Peyer's patch (tissue), 4 donors: ENCODE measurements at regions not wholly inside any gene's neighbourhood (a gene's known extent, or its start where the extent isn't known, plus 50 kb on each side); places are given as distances from the start of the nearest gene placed in this dataset.

Experiments
- DNase-seq, 3 donors: peaks; one replicate each; pipeline ENCODE4 v3.0.0-alpha.2; 2017 to 2019
- H3K27ac ChIP-seq, 4 donors: fragments of 200-600 bp; sonication (generic); one replicate each; pipeline ENCODE4 v1.5.1; 2016 to 2019
- H3K27me3 ChIP-seq, 2 donors: fragments of 200-600 bp; sonication (generic); one replicate each; pipeline ENCODE4 v1.5.1; 2019
- H3K36me3 ChIP-seq, 3 donors: fragments of 200-600 bp; sonication (generic); one replicate each; pipeline ENCODE4 v1.5.1; 2016 to 2019
- H3K4me1 ChIP-seq, 4 donors: fragments of 200-600 bp; sonication (generic); one replicate each; pipeline ENCODE4 v1.5.1; 2016 to 2019
- H3K4me3 ChIP-seq, 4 donors: fragments of 200-600 bp; sonication (generic); 1 replicate in 3 of 4; 2 replicates in 1 of 4; pipeline ENCODE4 v1.5.1; 2016 to 2019; ENCODE audit warnings: mild to moderate bottlenecking in 1 of 4
- H3K9me3 ChIP-seq, 4 donors: fragments of 200-600 bp; sonication (generic); one replicate each; pipeline ENCODE4 v1.5.1; 2016 to 2019; ENCODE audit warnings: mild to moderate bottlenecking in 1 of 4
- CTCF ChIP-seq, 6 experiments: fragments of 450-650 bp in 4 of 6; fragments of 200-600 bp in 2 of 6; sonication (generic) in 1 of 6; IDR thresholded peaks; one replicate each; pipeline ENCODE4 v1.5.1; 2017 to 2019; ENCODE audit warnings: antibody characterized with exemption in 6 of 6, mild to moderate bottlenecking in 3 of 6, moderate library complexity in 1 of 6
- POLR2A ChIP-seq, 2 donors: fragments of 450-650 bp; IDR thresholded peaks; one replicate each; pipeline ENCODE4 v1.5.1; 2017; ENCODE audit warnings: antibody characterized with exemption in 2 of 2, mild to moderate bottlenecking in 2 of 2, moderate library complexity in 2 of 2

GRCh38 chr1:14245954-14246353 is 352.5 kb upstream of the KAZN start:
- DNase-seq: no peak
- H3K36me3 ChIP-seq: no peaks in the 10 kb centered on the region
- no peaks in the 10 kb centered on the region for H3K9me3 ChIP-seq
- no peaks in the 10 kb centered on the region for H3K4me1 ChIP-seq
- no peak overlapping the region for H3K4me3 ChIP-seq
- H3K27ac ChIP-seq: no peak overlapping the region
- no peaks in the 10 kb centered on the region for H3K27me3 ChIP-seq
- no peak for TF ChIP-seq POLR2A (IDR thresholded peaks at IDR 0.05)
- no peak for TF ChIP-seq CTCF (IDR thresholded peaks at IDR 0.05)

DNA sequence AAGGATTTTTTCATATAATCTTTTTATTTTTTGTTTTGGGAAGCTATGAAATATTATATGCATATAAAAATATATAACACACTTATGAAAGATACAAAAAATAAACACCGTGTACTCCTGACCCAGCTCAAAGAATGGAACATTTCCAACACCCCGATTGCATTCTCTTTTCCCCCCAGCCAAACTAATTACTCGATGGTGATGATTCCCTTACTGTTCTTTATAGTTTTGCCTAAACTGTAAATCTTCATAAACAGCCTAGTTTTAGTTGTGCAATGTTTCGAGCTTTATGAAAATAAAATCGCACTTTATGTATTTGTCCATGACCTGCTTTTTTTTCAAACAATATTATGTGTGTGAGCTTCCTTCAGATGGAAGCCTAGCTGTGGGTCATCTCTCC is 352.0 kb upstream of the KAZN start:
- H3K9me3 ChIP-seq: no peaks in the 10 kb centered on the region
- no peaks in the 10 kb centered on the region for H3K4me1 ChIP-seq
- no peaks in the 10 kb centered on the region for H3K27me3 ChIP-seq
- H3K36me3 ChIP-seq: no peaks in the 10 kb centered on the region
- no peak overlapping the region for H3K27ac ChIP-seq
- TF ChIP-seq POLR2A (IDR thresholded peaks at IDR 0.05): no peak
- no peak for TF ChIP-seq CTCF (IDR thresholded peaks at IDR 0.05)
- no peak for DNase-seq
- no peak overlapping the region for H3K4me3 ChIP-seq

GRCh38 chr1:14247666-14248065 is 350.8 kb upstream of the KAZN start:
- no peak for DNase-seq
- Histone ChIP-seq H3K27ac (no peak overlapping the region), H3K27me3 (no peaks in the 10 kb centered on the region), H3K9me3 (no peaks in the 10 kb centered on the region), H3K4me1 (no peaks in the 10 kb centered on the region), H3K36me3 (no peaks in the 10 kb centered on the region), H3K4me3 (no peak overlapping the region)
- TF ChIP-seq POLR2A (IDR thresholded peaks at IDR 0.05): no peak
- no peak for TF ChIP-seq CTCF (IDR thresholded peaks at IDR 0.05)

- Histone ChIP-seq H3K36me3 (no peaks in the 10 kb centered on the region), H3K4me3 (no peak overlapping the region), H3K27me3 (no peaks in the 10 kb centered on the region), H3K27ac (no peak overlapping the region), H3K4me1 (no peaks in the 10 kb centered on the region), H3K9me3 (no peaks in the 10 kb centered on the region)
- no peak for DNase-seq
- TF ChIP-seq POLR2A (IDR thresholded peaks at IDR 0.05) (no peak), CTCF (IDR thresholded peaks at IDR 0.05) (no peak)
Measured at GRCh38 chr1:14251871-14252270, 346.6 kb upstream of the KAZN start.

GRCh38 chr1:14253676-14254075 is 344.8 kb upstream of the KAZN start:
- Histone ChIP-seq H3K4me1 (no peaks in the 10 kb centered on the region), H3K4me3 (no peak overlapping the region), H3K9me3 (no peaks in the 10 kb centered on the region), H3K27ac (no peak overlapping the region), H3K36me3 (no peaks in the 10 kb centered on the region), H3K27me3 (no peaks in the 10 kb centered on the region)
- DNase-seq: no peak
- TF ChIP-seq POLR2A (IDR thresholded peaks at IDR 0.05): no peak
- TF ChIP-seq CTCF (IDR thresholded peaks at IDR 0.05): no peak

DNA sequence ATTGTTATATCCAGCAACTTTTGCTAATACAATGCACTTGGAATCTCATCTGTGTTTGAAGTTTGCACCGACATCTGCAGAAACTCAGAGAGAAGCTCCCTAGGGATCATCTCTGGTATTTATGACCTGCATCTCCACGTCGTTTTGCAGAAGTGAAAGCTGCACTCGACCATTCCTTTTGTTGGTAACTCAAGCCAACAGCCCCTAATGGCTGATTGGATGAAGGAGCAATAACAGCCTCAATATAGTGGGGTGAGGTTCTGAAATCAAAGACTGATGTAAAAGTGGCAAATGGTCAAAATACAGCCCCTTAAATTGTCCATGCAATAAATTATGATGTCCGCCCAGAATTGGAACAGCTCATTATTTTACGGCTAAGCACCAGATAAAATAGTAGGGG is 344.2 kb upstream of the KAZN start:
- no peaks in the 10 kb centered on the region for H3K9me3 ChIP-seq
- TF ChIP-seq POLR2A (IDR thresholded peaks at IDR 0.05) (no peak), CTCF (IDR thresholded peaks at IDR 0.05) (no peak)
- H3K4me3 ChIP-seq: no peak overlapping the region
- no peaks in the 10 kb centered on the region for H3K4me1 ChIP-seq
- DNase-seq: no peak
- H3K36me3 ChIP-seq: no peaks in the 10 kb centered on the region
- H3K27me3 ChIP-seq: no peaks in the 10 kb centered on the region
- H3K27ac ChIP-seq: no peak overlapping the region
